OCI-LY1 (cell line): ENCODE measurements at regions not wholly inside any gene's neighbourhood (a gene's known extent, or its start where the extent isn't known, plus 50 kb on each side); places are given as distances from the start of the nearest gene placed in this dataset.

Experiments
- EZH2 ChIP-seq: fragments of 200-600 bp; sonication (generic), shearing (Covaris generic); IDR thresholded peaks from 2 replicates; pipeline ENCODE4 v1.8.0; 2017; ENCODE audit warnings: borderline replicate concordance, mixed run types, mild to moderate bottlenecking, antibody characterized with exemption, low read length, moderate library complexity, mixed read lengths
- TF ChIP-seq, protein P1 (sequence below): fragments of 200-600 bp; sonication (generic), shearing (Covaris generic); IDR thresholded peaks from 2 replicates; pipeline ENCODE4 v1.5.1; 2017; ENCODE audit warnings: mild to moderate bottlenecking, antibody characterized with exemption, low read length, moderate library complexity, mixed read lengths

DNA sequence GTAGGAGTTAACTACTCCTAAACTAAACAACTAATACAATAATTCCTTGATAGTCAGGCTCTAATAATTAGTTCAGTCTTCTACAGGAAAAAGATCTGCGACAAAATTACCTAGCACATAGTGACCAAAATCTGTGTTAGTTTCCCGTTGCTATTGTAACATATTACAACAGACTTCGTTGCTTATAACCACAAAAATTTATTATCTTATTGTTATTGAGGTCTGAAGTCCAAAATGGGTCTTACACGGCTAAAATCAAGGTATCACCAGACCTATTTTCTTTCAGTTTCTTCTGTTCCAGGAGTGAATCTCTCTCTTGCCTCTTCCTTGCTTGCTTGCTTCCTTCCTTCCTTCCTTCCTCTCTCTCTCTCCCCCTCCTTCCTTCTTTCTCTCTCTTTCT is 993.6 kb upstream of the SPRY2 start:
- TF ChIP-seq, protein P1, sequence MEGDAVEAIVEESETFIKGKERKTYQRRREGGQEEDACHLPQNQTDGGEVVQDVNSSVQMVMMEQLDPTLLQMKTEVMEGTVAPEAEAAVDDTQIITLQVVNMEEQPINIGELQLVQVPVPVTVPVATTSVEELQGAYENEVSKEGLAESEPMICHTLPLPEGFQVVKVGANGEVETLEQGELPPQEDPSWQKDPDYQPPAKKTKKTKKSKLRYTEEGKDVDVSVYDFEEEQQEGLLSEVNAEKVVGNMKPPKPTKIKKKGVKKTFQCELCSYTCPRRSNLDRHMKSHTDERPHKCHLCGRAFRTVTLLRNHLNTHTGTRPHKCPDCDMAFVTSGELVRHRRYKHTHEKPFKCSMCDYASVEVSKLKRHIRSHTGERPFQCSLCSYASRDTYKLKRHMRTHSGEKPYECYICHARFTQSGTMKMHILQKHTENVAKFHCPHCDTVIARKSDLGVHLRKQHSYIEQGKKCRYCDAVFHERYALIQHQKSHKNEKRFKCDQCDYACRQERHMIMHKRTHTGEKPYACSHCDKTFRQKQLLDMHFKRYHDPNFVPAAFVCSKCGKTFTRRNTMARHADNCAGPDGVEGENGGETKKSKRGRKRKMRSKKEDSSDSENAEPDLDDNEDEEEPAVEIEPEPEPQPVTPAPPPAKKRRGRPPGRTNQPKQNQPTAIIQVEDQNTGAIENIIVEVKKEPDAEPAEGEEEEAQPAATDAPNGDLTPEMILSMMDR, result no peak
- TF ChIP-seq EZH2, result no peak
